GM10266 (cell line): ENCODE measurements at regions not wholly inside any gene's neighbourhood (a gene's known extent, or its start where the extent isn't known, plus 50 kb on each side); places are given as distances from the start of the nearest gene placed in this dataset.

Experiments
- DNase-seq: peaks from one replicate; pipeline ENCODE4 v3.0.0; 2012; ENCODE audit errors: extremely low spot score
- CTCF ChIP-seq: IDR thresholded peaks from 2 replicates; pipeline ENCODE4 v1.5.1; 2012; ENCODE audit warnings: mild to moderate bottlenecking, low read depth; ENCODE audit not compliant: control insufficient read depth, insufficient read depth; ENCODE audit errors: missing control alignments

GRCh38 chr1:163744301-163744887, 422.6 kb downstream of the NUF2 start:
- no peak for TF ChIP-seq CTCF
- DNase-seq = no peak

- no peak for DNase-seq
- no peak for TF ChIP-seq CTCF
Measured at GRCh38 chr1:163745204-163745603, 423.4 kb downstream of the NUF2 start.

GRCh38 chr1:163747261-163747660, 425.5 kb downstream of the NUF2 start:
- no peak for DNase-seq
- no peak for TF ChIP-seq CTCF

- TF ChIP-seq CTCF = no peak
Measured at GRCh38 chr1:163747855-163748254, 426.1 kb downstream of the NUF2 start.

GRCh38 chr1:163758977-163759670, 437.4 kb downstream of the NUF2 start:
- no peak for TF ChIP-seq CTCF
- no peak for DNase-seq

More at GRCh38 chr1:163747855-163748254, 426.1 kb downstream of the NUF2 start:
- DNase-seq = no peak

- no peak for TF ChIP-seq CTCF
- no peak for DNase-seq
Measured at GRCh38 chr1:163761898-163762297, 440.1 kb downstream of the NUF2 start.

GRCh38 chr1:163766257-163766918, 444.6 kb downstream of the NUF2 start:
- no peak for TF ChIP-seq CTCF
- DNase-seq = no peak
